Prostate gland (tissue), 1 donor: ENCODE measurements at regions not wholly inside any gene's neighbourhood (a gene's known extent, or its start where the extent isn't known, plus 50 kb on each side); places are given as distances from the start of the nearest gene placed in this dataset.

Source experiments
- POLR2A ChIP-seq: fragments of 450-650 bp; IDR thresholded peaks from one replicate; pipeline ENCODE4 v1.6.1; 2016; ENCODE audit warnings: antibody characterized with exemption, mild to moderate bottlenecking
- POLR2AphosphoS5 ChIP-seq: sonication (generic); formaldehyde crosslinking; IDR thresholded peaks from one replicate; pipeline ENCODE4 v1.6.1; 2017; ENCODE audit warnings: antibody characterized with exemption

DNA sequence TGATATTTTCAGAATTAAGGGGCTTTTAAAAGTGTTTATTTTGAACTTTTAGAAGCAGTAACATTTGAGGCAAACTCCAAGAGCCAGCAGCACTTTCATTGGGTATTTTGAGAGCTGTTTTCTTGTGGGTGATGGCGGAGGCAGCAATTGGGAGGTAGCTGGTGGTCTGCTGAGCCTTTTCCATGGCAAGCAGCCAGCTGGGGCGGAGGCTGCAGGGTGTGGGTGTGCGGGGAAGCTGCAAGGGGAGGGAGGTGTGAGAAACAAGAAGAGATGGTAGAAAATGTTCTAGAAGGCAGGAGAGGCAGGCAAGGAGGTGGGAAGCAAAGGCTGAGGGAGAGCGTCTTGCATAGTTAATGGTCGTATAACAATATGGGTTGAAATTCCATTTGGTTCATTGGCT, 223.4 kb upstream of the HTR2A start:
- TF ChIP-seq POLR2AphosphoS5: no peak
- no peak for TF ChIP-seq POLR2A
